ENCODE measurements at regions not wholly inside any gene's neighbourhood (a gene's known extent, or its start where the extent isn't known, plus 50 kb on each side); places are given as distances from the start of the nearest gene placed in this dataset.

- TF ChIP-seq CTCF (IDR thresholded peaks at IDR 0.05) (no peak), POLR2AphosphoS5 (IDR thresholded peaks at IDR 0.05) (no peak)
Measured at GRCh38 chr2:89784960-89785359, 1093.5 kb downstream of the RPIA start.

Measured in gastroesophageal sphincter (tissue), 3 donors.